NCI-H446 treated with DMSO at 0.1 percent for 48 hours (cell line): ENCODE measurements at regions not wholly inside any gene's neighbourhood (a gene's known extent, or its start where the extent isn't known, plus 50 kb on each side); places are given as distances from the start of the nearest gene placed in this dataset.
A peak's percentile ranks its signal among the peaks of the same experiment; 100 is the strongest.
"Not testable (repeated sequence)": the region's sequence is repeated elsewhere in the genome, so short reads cannot be mapped to it uniquely, and the experiment has no call there.

Experiments used
- DNase-seq: peaks from one replicate; lab custom pipeline; 2025; lab: John Stamatoyannopoulos, UW

GRCh38 chr11:22441831-22442230, 103.7 kb downstream of the SLC17A6 start:
- DNase-seq: no peak

- DNase-seq: not testable (repeated sequence)
Measured at GRCh38 chr11:22435582-22435981, 97.4 kb downstream of the SLC17A6 start.

GRCh38 chr11:22433517-22433916, 95.3 kb downstream of the SLC17A6 start:
- no peak for DNase-seq

- DNase-seq: peak; percentile 43
Measured at GRCh38 chr11:22433094-22433455, 94.9 kb downstream of the SLC17A6 start.

GRCh38 chr11:22432291-22433093, 94.3 kb downstream of the SLC17A6 start:
- peak; percentile 78 for DNase-seq

- no peak for DNase-seq
Measured at GRCh38 chr11:22431106-22431505, 92.9 kb downstream of the SLC17A6 start.

- no peak for DNase-seq
Measured at GRCh38 chr11:22430639-22431038, 92.5 kb downstream of the SLC17A6 start.

GRCh38 chr11:22430141-22430541, 92.0 kb downstream of the SLC17A6 start:
- DNase-seq: peak; percentile 59
